ENCODE measurements at regions not wholly inside any gene's neighbourhood (a gene's known extent, or its start where the extent isn't known, plus 50 kb on each side); places are given as distances from the start of the nearest gene placed in this dataset.

GRCh38 chr1:30286241-30286987, 437.0 kb downstream of the MATN1 start:
- TF ChIP-seq CTCF (IDR thresholded peaks at IDR 0.05) (no peak), POLR2A (IDR thresholded peaks at IDR 0.05) (no peak)
